Neural crest cell (in vitro differentiated cells): ENCODE measurements at regions not wholly inside any gene's neighbourhood (a gene's known extent, or its start where the extent isn't known, plus 50 kb on each side); places are given as distances from the start of the nearest gene placed in this dataset.

Source experiments
- DNase-seq: peaks from one replicate; pipeline ENCODE4 v3.0.0; 2021; ENCODE audit warnings: low read depth, mixed read lengths, low spot score
- H3K27ac Mint-ChIP-seq: one replicate; pipeline ENCODE4 v1.8.0; 2021; ENCODE audit warnings: mild to moderate bottlenecking, mixed read lengths; ENCODE audit not compliant: unreplicated experiment
- H3K27me3 Mint-ChIP-seq: 2 replicates; pipeline ENCODE4 v1.8.0; 2021; ENCODE audit warnings: low read depth, mild to moderate bottlenecking, mixed read lengths
- H3K36me3 Mint-ChIP-seq: 2 replicates; pipeline ENCODE4 v1.8.0; 2021; ENCODE audit warnings: low read depth, mild to moderate bottlenecking, mixed read lengths
- H3K4me1 Mint-ChIP-seq: 2 replicates; pipeline ENCODE4 v1.8.0; 2021; ENCODE audit warnings: mixed read lengths
- H3K4me3 Mint-ChIP-seq: one replicate; pipeline ENCODE4 v1.8.0; 2021; ENCODE audit warnings: mild to moderate bottlenecking, mixed read lengths
- H3K9me3 Mint-ChIP-seq: 2 replicates; pipeline ENCODE4 v1.8.0; 2021; ENCODE audit warnings: mixed read lengths
- TF ChIP-seq, protein P1 (sequence below): fragments of 200-600 bp; sonication (generic); conservative IDR thresholded peaks from 2 replicates; pipeline ENCODE4 v1.5.0; 2021; ENCODE audit warnings: antibody characterized with exemption, mild to moderate bottlenecking

DNA sequence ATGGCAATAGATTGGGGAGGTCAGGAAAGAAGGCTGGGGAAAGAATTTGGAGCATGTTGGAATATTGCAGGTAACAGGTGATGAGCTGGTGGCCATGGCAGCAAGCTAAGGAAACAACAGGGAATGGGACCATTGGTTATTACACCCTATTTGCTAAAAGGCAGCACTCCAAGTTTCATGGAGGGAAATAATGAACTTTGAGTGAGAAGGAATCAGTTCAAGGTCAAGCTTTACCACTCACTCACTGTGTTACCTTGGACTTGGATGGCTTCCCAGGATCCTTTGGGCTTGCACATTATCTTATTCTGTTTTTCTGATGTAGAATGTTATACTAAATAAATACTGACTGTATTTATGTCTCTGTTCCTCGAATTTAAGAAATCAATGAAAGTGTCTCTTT, 792.8 kb upstream of the CDH8 start:
- TF ChIP-seq, protein P1, sequence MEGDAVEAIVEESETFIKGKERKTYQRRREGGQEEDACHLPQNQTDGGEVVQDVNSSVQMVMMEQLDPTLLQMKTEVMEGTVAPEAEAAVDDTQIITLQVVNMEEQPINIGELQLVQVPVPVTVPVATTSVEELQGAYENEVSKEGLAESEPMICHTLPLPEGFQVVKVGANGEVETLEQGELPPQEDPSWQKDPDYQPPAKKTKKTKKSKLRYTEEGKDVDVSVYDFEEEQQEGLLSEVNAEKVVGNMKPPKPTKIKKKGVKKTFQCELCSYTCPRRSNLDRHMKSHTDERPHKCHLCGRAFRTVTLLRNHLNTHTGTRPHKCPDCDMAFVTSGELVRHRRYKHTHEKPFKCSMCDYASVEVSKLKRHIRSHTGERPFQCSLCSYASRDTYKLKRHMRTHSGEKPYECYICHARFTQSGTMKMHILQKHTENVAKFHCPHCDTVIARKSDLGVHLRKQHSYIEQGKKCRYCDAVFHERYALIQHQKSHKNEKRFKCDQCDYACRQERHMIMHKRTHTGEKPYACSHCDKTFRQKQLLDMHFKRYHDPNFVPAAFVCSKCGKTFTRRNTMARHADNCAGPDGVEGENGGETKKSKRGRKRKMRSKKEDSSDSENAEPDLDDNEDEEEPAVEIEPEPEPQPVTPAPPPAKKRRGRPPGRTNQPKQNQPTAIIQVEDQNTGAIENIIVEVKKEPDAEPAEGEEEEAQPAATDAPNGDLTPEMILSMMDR, result no peak
- H3K4me3 Mint-ChIP-seq, result no peak overlapping the region
- no peaks in the 10 kb centered on the region for H3K36me3 Mint-ChIP-seq
- DNase-seq, result no peak
- peaks cover 8% of the 10 kb centered on the region for H3K9me3 Mint-ChIP-seq
- H3K27ac Mint-ChIP-seq, result peak overlapping the region; percentile 0
- H3K4me1 Mint-ChIP-seq, result peaks cover 51% of the 10 kb centered on the region
- no peaks in the 10 kb centered on the region for H3K27me3 Mint-ChIP-seq

DNA sequence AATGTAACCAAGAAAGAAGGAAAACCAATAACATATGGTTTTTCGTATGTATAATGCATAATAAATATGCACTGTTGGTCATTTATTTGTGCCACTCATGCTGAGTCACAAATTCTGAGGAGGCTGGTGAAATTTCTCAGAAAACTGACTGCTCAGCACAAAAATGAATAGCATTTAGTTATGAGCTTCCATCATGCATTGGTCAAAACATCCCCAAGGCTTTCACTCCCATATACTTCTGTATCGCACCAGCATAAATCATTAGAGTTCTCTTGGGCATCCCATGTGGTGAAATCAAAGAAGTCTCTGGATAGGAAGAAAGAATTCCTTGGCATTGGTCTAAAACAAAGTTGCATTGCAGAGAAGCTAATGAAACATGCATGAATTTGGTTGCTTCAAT, 785.6 kb upstream of the CDH8 start:
- TF ChIP-seq, protein P1, result no peak
- no peak overlapping the region for H3K4me3 Mint-ChIP-seq
- peaks cover 4% of the 10 kb centered on the region for H3K9me3 Mint-ChIP-seq
- H3K27me3 Mint-ChIP-seq, result no peaks in the 10 kb centered on the region
- H3K36me3 Mint-ChIP-seq, result no peaks in the 10 kb centered on the region
- DNase-seq, result no peak
- no peak overlapping the region for H3K27ac Mint-ChIP-seq
- peaks cover 15% of the 10 kb centered on the region for H3K4me1 Mint-ChIP-seq

DNA sequence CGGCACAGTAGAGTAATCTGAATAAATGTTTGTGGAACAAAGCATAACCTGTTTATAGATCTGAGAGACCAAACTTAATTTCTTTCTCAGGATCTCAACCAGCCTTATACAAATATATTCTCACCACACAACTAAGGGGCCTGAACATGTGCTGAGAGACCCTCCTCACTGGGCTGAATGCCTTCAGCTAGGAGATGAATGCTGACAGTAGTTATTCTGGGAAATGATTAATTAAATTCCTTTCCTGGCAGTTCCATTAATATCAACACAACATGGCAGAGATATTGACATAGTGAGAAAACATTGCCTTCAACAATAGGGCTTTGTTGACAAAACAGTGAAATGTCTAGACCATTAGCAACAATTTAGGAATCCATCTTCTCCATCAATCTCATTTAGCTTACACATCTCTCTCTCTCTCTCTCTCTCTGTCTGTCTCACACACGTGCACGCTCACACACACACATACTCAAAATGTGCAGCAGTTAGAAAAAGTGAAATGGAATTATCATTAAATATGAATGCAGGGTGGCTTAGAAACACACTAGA, 780.8 kb upstream of the CDH8 start:
- no peak for DNase-seq
- Mint-ChIP-seq H3K36me3 (no peaks in the 10 kb centered on the region), H3K4me1 (peaks cover 15% of the 10 kb centered on the region), H3K27ac (peak overlapping the region; percentile 67), H3K4me3 (no peak overlapping the region), H3K9me3 (no peaks in the 10 kb centered on the region), H3K27me3 (no peaks in the 10 kb centered on the region)
- TF ChIP-seq, protein P1, result no peak

DNA sequence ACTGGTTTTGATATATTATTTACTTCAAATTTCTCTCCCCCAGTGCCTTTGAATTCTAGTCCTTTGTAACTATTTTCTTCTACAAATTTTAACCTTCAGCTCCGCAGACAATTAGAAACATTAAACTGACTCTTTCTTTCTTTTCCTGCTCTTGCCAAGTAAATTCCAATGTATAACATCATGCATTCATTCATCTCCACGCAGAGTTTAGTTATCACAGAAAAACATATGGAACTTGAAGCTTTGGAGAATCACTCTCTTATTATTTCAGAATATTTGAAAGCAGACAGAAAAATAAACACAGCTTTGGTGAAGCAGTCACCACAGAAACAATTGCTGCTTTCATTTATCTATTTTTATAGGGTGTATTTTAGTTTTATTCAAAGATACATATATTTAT, 778.7 kb upstream of the CDH8 start:
- Mint-ChIP-seq H3K27me3 (no peaks in the 10 kb centered on the region), H3K9me3 (peaks cover 4% of the 10 kb centered on the region), H3K36me3 (no peaks in the 10 kb centered on the region), H3K4me3 (no peak overlapping the region), H3K4me1 (peaks cover 9% of the 10 kb centered on the region), H3K27ac (no peak overlapping the region)
- DNase-seq, result no peak
- TF ChIP-seq, protein P1, result no peak

DNA sequence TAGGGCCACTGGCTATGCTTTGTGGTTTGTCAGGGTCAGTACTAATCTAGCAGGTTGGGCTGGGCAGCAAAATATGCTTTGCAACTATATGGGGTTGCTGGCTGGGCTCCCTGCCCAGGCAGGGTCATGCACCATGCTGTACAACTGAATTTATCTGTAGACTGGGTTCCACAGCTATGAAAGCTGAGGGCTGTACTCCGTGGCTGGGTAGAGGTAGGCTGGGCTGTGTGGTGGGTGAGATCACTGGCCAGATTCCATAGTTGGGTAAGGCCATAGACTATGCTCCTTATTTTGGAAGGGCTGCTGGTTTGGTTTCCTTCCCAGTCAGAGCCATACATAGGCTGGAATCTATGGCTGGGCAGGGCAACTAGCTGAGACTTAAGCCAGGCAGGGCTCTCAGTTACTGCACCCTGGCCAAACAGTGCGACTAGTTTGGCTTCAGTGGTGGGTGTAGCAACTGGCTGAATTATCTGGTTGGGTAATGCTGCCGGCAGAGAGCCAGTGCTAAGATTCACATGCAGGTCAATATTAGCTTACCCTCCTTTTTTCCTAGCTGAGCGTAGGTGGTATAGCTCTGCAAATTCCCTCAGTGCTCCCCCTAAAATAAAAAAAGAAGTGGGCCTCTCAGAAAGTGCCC, 769.1 kb upstream of the CDH8 start:
- Mint-ChIP-seq H3K4me3 (no peak overlapping the region), H3K27me3 (no peaks in the 10 kb centered on the region), H3K27ac (no peak overlapping the region), H3K4me1 (no peaks in the 10 kb centered on the region), H3K36me3 (no peaks in the 10 kb centered on the region), H3K9me3 (peaks cover 4% of the 10 kb centered on the region)
- DNase-seq, result no peak
- TF ChIP-seq, protein P1, result no peak
